Cardiac fibroblast (primary cell): ENCODE measurements at regions not wholly inside any gene's neighbourhood (a gene's known extent, or its start where the extent isn't known, plus 50 kb on each side); places are given as distances from the start of the nearest gene placed in this dataset.

Experiments used
- DNase-seq, 2 donors: peaks; one replicate each; pipeline versions ENCODE4 v3.0.0 to v3.0.0-alpha.2; 2010; ENCODE audit warnings: low read depth in 2 of 2
- H3K4me3 ChIP-seq, 2 donors: replicated peaks in 1 of 2; 1 replicate in 1 of 2; 2 replicates in 1 of 2; pipeline ENCODE4 v1.5.1; 2011; ENCODE audit warnings: low read depth in 2 of 2, low read length in 2 of 2, mild to moderate bottlenecking in 2 of 2, moderate library complexity in 1 of 2
- TF ChIP-seq, protein P1 (sequence below): IDR thresholded peaks from one replicate; pipeline ENCODE4 v1.5.1; 2011; ENCODE audit warnings: low read depth, mild to moderate bottlenecking, low read length, inconsistent platforms

DNA sequence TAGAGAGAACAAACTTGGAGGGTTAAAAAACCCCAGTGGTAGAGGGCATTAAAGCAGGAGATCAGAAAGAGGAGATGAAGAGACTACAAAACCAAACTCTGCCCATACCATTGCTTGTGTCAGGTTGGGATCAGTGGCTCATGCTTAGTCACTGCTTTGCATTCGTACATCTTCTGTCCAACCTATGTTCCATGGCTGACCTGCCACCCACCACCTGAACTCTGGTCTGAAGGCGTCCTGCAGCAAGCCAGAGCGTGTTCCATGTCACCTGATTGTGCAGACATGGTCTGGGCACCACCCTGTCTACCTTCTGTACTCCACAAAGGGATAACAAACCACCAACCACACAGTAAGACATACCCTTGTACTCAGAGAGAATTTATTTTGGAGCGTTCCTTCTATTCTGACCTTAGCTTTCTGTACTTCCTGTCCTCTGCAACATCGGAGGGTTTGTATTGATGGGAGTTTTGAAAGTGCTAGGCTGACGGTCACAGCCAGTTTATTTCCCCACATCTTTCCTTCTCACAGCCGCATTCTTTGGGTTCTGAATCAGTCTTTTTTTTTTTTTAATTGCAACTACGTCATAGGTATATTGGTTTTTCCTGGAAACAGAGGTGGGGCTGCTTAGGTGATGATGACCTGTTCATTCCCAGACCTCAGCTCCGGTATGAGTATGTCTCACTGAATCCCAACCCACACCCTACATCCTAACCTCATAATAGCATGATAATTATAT, 88.3 kb downstream of the SOWAHC start:
- TF ChIP-seq, protein P1, sequence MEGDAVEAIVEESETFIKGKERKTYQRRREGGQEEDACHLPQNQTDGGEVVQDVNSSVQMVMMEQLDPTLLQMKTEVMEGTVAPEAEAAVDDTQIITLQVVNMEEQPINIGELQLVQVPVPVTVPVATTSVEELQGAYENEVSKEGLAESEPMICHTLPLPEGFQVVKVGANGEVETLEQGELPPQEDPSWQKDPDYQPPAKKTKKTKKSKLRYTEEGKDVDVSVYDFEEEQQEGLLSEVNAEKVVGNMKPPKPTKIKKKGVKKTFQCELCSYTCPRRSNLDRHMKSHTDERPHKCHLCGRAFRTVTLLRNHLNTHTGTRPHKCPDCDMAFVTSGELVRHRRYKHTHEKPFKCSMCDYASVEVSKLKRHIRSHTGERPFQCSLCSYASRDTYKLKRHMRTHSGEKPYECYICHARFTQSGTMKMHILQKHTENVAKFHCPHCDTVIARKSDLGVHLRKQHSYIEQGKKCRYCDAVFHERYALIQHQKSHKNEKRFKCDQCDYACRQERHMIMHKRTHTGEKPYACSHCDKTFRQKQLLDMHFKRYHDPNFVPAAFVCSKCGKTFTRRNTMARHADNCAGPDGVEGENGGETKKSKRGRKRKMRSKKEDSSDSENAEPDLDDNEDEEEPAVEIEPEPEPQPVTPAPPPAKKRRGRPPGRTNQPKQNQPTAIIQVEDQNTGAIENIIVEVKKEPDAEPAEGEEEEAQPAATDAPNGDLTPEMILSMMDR: no peak
- no peak overlapping the region for H3K4me3 ChIP-seq
- peak; percentile 63 to 73 for DNase-seq

DNA sequence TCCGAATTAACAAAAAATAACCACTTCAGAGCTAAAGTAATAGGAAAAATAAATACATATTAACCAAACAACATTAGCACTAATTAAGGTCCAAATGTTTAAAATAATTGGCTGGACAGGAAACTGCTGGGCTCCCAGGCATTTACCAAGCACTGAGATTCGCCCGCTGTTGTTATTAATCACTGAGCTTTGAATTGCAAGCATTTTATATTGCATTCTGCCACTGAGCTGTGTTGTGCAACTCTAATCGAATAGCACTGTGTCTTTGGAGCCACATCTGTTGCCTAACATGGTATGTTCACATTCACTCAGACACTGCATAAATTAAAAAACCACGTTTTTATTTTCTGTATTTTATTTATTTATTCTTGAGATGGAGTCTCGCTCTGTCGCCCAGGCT, 88.9 kb downstream of the SOWAHC start:
- peak; percentile 33 to 37 for DNase-seq
- TF ChIP-seq, protein P1: no peak
- no peak overlapping the region for H3K4me3 ChIP-seq

DNA sequence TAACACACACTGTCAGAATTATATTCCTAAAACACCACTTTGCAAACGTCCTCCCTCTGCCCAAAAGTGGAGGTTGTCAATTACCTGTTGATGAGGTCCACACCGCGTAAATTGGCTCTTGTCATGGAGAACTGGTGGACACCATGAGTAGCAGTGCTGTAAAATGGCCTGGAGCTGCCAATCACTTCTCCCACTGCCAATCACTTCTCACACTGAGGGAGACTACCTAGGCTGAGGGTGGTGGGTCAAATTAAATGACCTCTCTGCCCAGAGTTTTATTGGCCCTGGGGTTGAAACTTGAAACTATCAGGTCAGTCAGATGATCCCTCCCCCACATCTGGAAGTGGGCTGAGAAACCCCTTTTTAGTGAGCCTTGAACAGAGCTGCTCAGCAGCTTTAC, 89.6 kb downstream of the SOWAHC start:
- no peak for DNase-seq
- H3K4me3 ChIP-seq: no peak overlapping the region
- TF ChIP-seq, protein P1: no peak

DNA sequence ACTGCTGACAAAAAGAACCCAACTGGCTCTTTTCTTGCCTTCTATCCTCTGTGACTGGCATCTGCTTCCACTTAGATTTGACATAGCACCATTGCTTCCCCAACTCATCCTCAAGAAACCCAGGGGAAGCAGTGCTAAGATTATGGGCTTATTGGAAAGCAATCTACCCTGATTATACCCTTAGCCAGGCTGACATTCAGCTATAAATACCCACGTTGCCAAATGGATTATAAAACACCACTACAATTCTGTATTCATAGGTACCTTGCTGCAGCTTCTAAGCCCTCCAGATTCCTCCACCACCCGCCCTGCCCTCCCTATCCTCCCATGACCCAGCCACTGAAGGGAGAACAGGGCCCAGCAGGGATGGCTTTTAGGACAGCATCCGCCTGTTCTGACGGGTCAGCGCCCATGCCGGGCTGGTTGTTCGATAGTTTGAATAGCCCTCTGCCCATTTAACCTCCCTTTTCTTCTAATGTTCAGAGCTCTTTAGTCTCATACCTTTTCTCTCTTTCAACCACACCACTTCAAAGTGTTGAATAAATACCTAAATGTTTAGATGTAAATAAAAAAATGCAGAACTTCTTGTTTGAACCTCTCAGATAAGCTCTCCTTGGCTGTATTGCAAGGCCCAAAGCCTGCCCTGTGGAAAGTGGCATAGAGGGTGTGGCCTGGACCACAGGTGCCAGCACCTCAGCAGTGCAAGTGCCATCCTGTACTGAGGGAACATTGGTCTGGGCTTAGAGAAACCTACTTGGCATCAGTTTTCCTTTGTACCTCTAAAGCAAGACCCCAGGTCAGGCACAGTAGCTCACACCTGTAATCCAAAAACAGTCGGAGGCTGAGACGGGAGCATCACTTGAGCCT, 86.6 kb upstream of the RGPD5 start:
- H3K4me3 ChIP-seq: no peak overlapping the region
- TF ChIP-seq, protein P1: no peak
- DNase-seq: no peak

GRCh38 chr2:109710505-109711229, 83.4 kb upstream of the RGPD5 start:
- TF ChIP-seq, protein P1: no peak
- no peak overlapping the region for H3K4me3 ChIP-seq

DNA sequence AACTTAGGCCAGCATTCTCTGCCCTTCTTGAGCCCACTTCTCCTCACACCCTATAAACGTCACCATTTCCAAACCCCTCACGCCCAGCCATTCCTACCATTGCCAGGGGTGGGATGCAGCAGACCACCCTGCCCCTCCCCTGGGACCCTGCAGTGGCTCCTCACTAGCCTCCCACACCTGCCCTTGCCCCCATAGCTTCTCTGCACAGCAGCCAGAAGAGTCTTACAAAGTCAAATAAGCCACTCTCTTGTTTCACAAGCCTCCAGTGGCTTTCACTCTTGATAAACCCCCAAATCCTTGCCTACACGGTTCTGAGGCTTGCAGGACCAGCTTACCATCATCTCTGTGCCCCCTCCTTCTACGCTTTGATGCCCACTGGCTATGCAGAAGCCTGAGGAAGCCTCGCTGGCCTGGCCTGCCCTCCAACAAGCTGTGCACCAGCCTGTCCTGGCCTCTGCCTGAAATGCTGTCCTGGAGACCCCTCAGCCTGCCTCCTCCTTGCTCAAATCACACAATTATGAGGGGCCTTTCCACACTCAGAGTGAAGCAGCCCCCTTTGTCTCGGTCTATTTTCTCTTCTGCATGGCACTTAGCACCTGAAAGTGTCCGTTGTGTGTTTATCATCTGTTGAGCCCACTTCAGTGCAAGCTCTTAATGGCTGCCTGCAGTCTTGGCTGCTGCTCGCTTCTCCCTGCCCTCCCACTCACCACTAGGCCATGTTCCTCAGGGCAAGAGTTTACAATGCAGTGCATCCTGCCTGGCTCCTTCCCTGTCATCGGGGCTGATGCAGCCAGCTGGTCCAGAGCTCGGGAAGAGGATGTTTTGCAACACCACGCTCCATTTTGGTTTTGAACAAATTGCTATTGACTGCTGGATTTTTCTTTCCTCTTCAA, 82.6 kb upstream of the RGPD5 start:
- TF ChIP-seq, protein P1: no peak
- peak in 1 of 2 donors; percentile 61 for DNase-seq
- H3K4me3 ChIP-seq: no peak overlapping the region

More at GRCh38 chr2:109710505-109711229, 83.4 kb upstream of the RGPD5 start:
- DNase-seq: no peak
